ENCODE measurements at regions not wholly inside any gene's neighbourhood (a gene's known extent, or its start where the extent isn't known, plus 50 kb on each side); places are given as distances from the start of the nearest gene placed in this dataset.

DNA sequence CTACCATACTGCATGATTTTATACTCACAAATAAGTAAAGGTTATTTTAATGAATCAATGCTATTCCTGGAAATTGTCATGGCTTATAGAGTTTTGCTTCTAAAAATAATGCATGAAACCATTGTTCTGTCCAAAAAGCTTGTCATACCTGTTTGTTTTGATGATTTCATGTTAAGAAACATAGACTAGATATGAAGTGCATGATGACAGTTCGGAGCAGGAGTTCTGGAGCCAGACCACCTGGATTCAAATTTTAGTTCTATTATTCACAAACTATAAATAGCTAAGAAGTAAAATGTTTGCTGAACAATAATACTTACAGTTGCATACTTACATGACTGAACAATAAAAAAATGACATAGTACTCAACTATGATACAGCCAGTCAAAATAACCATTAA is 107.0 kb upstream of the AKR1E2 start:
- no peak for DNase-seq (ENCODE audit: low spot score)
- TF ChIP-seq, protein P1, sequence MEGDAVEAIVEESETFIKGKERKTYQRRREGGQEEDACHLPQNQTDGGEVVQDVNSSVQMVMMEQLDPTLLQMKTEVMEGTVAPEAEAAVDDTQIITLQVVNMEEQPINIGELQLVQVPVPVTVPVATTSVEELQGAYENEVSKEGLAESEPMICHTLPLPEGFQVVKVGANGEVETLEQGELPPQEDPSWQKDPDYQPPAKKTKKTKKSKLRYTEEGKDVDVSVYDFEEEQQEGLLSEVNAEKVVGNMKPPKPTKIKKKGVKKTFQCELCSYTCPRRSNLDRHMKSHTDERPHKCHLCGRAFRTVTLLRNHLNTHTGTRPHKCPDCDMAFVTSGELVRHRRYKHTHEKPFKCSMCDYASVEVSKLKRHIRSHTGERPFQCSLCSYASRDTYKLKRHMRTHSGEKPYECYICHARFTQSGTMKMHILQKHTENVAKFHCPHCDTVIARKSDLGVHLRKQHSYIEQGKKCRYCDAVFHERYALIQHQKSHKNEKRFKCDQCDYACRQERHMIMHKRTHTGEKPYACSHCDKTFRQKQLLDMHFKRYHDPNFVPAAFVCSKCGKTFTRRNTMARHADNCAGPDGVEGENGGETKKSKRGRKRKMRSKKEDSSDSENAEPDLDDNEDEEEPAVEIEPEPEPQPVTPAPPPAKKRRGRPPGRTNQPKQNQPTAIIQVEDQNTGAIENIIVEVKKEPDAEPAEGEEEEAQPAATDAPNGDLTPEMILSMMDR (IDR thresholded peaks at IDR 0.05; ENCODE audit: extremely low read depth, missing control alignments) = no peak

DNA sequence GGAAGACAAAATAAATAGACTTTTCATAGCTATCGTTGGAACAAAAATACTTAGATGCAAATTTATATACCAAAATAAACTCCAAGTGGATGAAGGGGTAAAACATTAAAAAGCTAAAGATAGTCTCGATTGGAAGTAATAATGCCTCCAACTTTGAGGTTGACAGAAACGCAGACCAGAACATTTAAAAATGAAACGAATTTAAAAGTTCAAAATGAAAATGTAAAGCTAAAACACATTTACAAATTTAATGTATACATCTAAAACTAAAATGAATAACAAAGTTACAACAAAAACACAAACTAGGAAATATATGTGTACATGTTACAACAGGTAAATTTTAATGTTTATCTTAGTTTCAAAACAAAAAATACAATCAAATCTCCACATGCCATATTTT is 107.5 kb upstream of the AKR1E2 start:
- TF ChIP-seq, protein P1 (IDR thresholded peaks at IDR 0.05; ENCODE audit: extremely low read depth, missing control alignments) = no peak
- DNase-seq (ENCODE audit: low spot score) = no peak

DNA sequence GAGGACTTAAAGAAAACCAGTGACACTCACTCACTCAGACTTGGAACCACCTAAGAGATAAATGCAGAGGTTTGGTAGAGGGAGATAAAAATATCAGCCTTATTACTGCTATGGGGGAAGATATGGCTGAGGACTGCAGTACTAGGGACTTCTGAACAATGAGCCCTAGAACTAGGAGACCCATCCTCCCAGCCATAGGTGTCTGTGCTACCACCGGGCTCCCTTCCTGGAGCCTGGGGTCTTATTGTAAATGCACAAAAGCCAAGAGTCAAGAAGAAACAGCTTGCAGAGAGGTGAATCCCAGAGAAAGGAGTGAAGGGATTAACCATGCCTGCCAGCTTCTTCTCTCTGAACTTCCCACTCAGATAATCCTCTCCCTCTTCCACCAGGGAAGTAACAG is 108.3 kb upstream of the AKR1E2 start:
- TF ChIP-seq, protein P1 (IDR thresholded peaks at IDR 0.05; ENCODE audit: extremely low read depth, missing control alignments) = no peak
- DNase-seq (ENCODE audit: low spot score) = no peak

DNA sequence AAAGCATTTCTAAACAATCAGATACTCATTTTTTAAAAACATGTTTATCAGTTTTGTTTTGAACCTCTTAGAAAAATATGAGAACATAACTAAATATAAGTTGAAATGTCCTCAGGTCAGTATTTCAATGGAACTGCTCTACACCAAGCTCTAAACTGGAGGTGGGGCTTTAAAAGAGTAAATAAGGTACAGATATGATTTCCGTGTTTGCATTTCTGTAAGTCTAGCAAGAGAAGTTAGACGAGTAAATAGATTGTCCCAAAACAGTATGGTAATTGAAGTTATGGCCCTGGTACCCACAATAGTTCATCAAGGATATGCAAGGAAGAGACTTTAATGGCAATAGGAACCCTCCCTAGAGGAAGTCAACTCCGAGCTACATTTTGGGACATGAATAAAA is 115.1 kb upstream of the AKR1E2 start:
- TF ChIP-seq, protein P1 (IDR thresholded peaks at IDR 0.05; ENCODE audit: extremely low read depth, missing control alignments) = no peak
- DNase-seq (ENCODE audit: low spot score) = no peak

DNA sequence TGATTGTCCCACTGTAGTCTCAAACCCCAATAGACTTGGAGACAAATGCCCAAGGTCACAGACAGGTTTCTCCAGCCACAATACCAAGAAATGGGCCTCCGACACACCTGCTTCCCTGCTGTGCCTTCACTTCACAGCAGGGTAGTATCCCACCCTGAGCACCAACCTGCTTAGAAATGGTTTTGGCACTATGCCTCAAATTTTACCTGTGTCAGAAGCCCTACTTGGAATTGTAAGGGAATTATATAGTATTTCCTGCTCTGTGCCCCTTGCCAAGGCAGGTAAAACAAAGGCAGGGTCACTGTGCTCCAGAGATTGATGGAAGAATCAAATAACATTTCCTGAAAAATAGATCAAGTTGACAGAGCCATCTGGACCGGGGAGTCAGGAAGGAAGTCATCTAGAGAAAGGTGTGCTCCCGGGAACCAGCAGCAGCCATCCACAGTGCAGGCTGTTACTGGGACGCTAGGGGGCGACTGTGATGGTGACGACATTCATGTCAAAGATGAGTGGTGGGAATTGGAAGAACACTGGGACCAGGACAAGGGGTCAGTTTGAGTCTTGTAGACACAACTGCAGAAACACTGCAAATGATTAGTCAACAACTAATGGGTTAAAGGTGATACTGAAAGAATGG is 117.8 kb upstream of the AKR1E2 start:
- TF ChIP-seq, protein P1 (IDR thresholded peaks at IDR 0.05; ENCODE audit: extremely low read depth, missing control alignments) = peak; percentile 32
- DNase-seq (ENCODE audit: low spot score) = no peak

DNA sequence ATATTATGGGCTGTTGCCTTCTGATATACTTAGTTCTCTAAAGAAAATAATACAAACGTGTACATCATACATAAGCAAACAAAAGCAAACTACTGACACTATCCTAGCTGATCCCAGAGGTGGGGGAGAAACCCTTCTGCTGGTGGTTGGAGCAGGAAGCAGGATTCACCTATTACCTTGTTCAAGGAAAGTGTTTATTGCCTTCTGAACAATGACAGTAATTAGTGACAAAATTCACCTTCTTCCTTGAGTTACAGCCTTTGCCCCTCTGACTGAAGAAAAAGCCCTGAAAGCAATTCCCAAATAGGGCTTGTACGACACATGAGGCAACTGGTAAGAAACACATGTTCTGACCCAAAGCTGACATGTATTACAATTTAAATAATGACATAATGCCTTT is 118.8 kb upstream of the AKR1E2 start:
- no peak for DNase-seq (ENCODE audit: low spot score)
- TF ChIP-seq, protein P1 (IDR thresholded peaks at IDR 0.05; ENCODE audit: extremely low read depth, missing control alignments) = no peak

DNA sequence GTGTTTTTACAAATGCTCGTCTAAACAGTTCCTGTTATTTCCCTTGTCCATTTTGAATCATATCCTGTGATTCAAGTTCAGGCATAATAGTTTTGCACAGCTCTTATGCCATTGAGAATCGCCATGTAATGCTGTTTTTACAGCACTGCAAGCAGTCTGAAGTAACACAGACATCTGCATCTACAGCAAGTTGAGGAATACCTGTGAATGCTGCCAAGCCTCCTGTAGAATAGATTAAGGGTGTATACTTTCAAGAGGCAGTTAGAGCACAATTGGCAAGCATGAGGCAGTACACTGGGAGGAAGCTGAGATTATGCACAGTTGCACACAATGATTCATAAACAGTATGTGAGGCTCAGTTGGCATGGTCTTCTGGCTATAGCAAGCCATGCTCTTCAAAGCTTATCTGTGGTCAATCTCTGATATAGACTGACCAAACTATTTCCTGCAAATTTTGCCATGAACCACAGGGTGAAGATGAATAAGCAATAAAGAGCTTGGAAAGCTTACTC is 121.9 kb upstream of the AKR1E2 start:
- TF ChIP-seq, protein P1 (IDR thresholded peaks at IDR 0.05; ENCODE audit: extremely low read depth, missing control alignments) = no peak
- DNase-seq (ENCODE audit: low spot score) = no peak

Data from GM20000 (cell line).